Neural cell (in vitro differentiated cells): ENCODE measurements at regions not wholly inside any gene's neighbourhood (a gene's known extent, or its start where the extent isn't known, plus 50 kb on each side); places are given as distances from the start of the nearest gene placed in this dataset.

Experiments
- CTCF ChIP-seq: fragments of 450-650 bp; IDR thresholded peaks from 2 replicates; pipeline ENCODE4 v1.5.1; 2014; ENCODE audit warnings: antibody characterized with exemption, mild to moderate bottlenecking, moderate library complexity; ENCODE audit not compliant: poor library complexity, severe bottlenecking
- EP300 ChIP-seq: fragments of 450-650 bp; conservative IDR thresholded peaks from 2 replicates; pipeline ENCODE4 v1.6.1; 2014; ENCODE audit warnings: antibody characterized with exemption, mild to moderate bottlenecking, moderate library complexity; ENCODE audit not compliant: poor library complexity, severe bottlenecking
- EZH2 ChIP-seq: fragments of 200-600, 300-800 bp; shearing (Covaris generic), sonication (generic); IDR thresholded peaks from 2 replicates; pipeline ENCODE4 v1.6.1; 2014; ENCODE audit warnings: antibody characterized with exemption, low read length, borderline replicate concordance, mild to moderate bottlenecking; ENCODE audit not compliant: insufficient read depth, poor library complexity, severe bottlenecking
- POLR2AphosphoS5 ChIP-seq: IDR thresholded peaks from 2 replicates; pipeline ENCODE4 v1.6.1; 2012
- TAF1 ChIP-seq: IDR thresholded peaks from 2 replicates; pipeline ENCODE4 v1.6.1; 2012; ENCODE audit warnings: low read depth
- TF ChIP-seq, protein P1 (sequence below): IDR thresholded peaks from 2 replicates; pipeline ENCODE4 v1.6.1; 2012; ENCODE audit warnings: borderline replicate concordance

GRCh38 chr13:26973946-26974345 is 197.7 kb downstream of the USP12 start:
- no peak for TF ChIP-seq CTCF
- no peak for TF ChIP-seq EZH2
- TF ChIP-seq, protein P1, sequence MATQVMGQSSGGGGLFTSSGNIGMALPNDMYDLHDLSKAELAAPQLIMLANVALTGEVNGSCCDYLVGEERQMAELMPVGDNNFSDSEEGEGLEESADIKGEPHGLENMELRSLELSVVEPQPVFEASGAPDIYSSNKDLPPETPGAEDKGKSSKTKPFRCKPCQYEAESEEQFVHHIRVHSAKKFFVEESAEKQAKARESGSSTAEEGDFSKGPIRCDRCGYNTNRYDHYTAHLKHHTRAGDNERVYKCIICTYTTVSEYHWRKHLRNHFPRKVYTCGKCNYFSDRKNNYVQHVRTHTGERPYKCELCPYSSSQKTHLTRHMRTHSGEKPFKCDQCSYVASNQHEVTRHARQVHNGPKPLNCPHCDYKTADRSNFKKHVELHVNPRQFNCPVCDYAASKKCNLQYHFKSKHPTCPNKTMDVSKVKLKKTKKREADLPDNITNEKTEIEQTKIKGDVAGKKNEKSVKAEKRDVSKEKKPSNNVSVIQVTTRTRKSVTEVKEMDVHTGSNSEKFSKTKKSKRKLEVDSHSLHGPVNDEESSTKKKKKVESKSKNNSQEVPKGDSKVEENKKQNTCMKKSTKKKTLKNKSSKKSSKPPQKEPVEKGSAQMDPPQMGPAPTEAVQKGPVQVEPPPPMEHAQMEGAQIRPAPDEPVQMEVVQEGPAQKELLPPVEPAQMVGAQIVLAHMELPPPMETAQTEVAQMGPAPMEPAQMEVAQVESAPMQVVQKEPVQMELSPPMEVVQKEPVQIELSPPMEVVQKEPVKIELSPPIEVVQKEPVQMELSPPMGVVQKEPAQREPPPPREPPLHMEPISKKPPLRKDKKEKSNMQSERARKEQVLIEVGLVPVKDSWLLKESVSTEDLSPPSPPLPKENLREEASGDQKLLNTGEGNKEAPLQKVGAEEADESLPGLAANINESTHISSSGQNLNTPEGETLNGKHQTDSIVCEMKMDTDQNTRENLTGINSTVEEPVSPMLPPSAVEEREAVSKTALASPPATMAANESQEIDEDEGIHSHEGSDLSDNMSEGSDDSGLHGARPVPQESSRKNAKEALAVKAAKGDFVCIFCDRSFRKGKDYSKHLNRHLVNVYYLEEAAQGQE, result no peak
- no peak for TF ChIP-seq POLR2AphosphoS5
- TF ChIP-seq EP300, result no peak
- TF ChIP-seq TAF1, result no peak
